CD8-positive, alpha-beta memory T cell (primary cell): ENCODE measurements at regions not wholly inside any gene's neighbourhood (a gene's known extent, or its start where the extent isn't known, plus 50 kb on each side); places are given as distances from the start of the nearest gene placed in this dataset.

Experiments
- CTCF ChIA-PET: fragments of 350-600 bp; sonication (Branson Sonifier 250); formaldehyde crosslinking; loops from one replicate; lab custom pipeline; 2021; ENCODE audit warnings: antibody characterized with exemption; lab: Charles Lee
- POLR2A ChIA-PET: fragments of 350-600 bp; sonication (Branson Sonifier 250); formaldehyde crosslinking; loops from one replicate; lab custom pipeline; 2021; ENCODE audit warnings: antibody characterized with exemption; lab: Charles Lee
- DNase-seq, 5 donors: peaks; one replicate each; pipeline versions ENCODE4 v3.0.0 to v3.0.0-alpha.2; 2020 to 2022; ENCODE audit warnings: mixed read lengths in 1 of 5
- H3K27ac ChIP-seq: one replicate; pipeline ENCODE4 v1.7.0; 2013; ENCODE audit warnings: low read depth, mild to moderate bottlenecking, low read length, moderate library complexity
- H3K27me3 ChIP-seq: 2 replicates; pipeline ENCODE4 v1.7.0; 2013; ENCODE audit warnings: low read length, mild to moderate bottlenecking; ENCODE audit not compliant: insufficient read depth, poor library complexity, severe bottlenecking
- H3K36me3 ChIP-seq: 2 replicates; pipeline ENCODE4 v1.7.0; 2013; ENCODE audit warnings: mild to moderate bottlenecking, low read length, moderate library complexity; ENCODE audit not compliant: insufficient read depth
- H3K4me1 ChIP-seq: 2 replicates; pipeline ENCODE4 v1.7.0; 2013; ENCODE audit warnings: mild to moderate bottlenecking, low read length, moderate library complexity; ENCODE audit not compliant: insufficient read depth
- H3K4me3 ChIP-seq: 2 replicates; pipeline ENCODE4 v1.7.0; 2013; ENCODE audit warnings: mild to moderate bottlenecking, low read length
- H3K9me3 ChIP-seq: 2 replicates; pipeline ENCODE4 v1.7.0; 2013; ENCODE audit warnings: mild to moderate bottlenecking, low read length
- H3K27ac Mint-ChIP-seq, 8 donors: one replicate each; pipeline ENCODE4 v1.8.0; 2020 to 2021; ENCODE audit warnings: mixed read lengths in 8 of 8, mild to moderate bottlenecking in 6 of 8, inconsistent platforms in 3 of 8, moderate library complexity in 3 of 8
- H3K27me3 Mint-ChIP-seq, 2 donors: one replicate each; pipeline ENCODE4 v1.8.0; 2020 to 2021; ENCODE audit warnings: mixed read lengths in 2 of 2, mild to moderate bottlenecking in 1 of 2, moderate library complexity in 1 of 2
- H3K36me3 Mint-ChIP-seq, 3 donors: one replicate each; pipeline ENCODE4 v1.8.0; 2020 to 2021; ENCODE audit warnings: mixed read lengths in 3 of 3, inconsistent platforms in 1 of 3, mild to moderate bottlenecking in 1 of 3
- H3K4me1 Mint-ChIP-seq, 3 donors: one replicate each; pipeline ENCODE4 v1.8.0; 2020 to 2021; ENCODE audit warnings: mixed read lengths in 3 of 3, inconsistent platforms in 1 of 3, mild to moderate bottlenecking in 1 of 3
- H3K4me3 Mint-ChIP-seq, 7 donors: one replicate each; pipeline ENCODE4 v1.8.0; 2020 to 2021; ENCODE audit warnings: mixed read lengths in 7 of 7, mild to moderate bottlenecking in 6 of 7, moderate library complexity in 4 of 7, inconsistent platforms in 2 of 7
- H3K9me3 Mint-ChIP-seq, 5 donors: one replicate each; pipeline ENCODE4 v1.8.0; 2020 to 2022; ENCODE audit warnings: mixed read lengths in 5 of 5, mild to moderate bottlenecking in 3 of 5, moderate library complexity in 2 of 5, inconsistent platforms in 1 of 5

- DNase-seq: no peak
- peaks cover 0 to 5% (median 0%) of the 10 kb centered on the region in 5 donors for H3K9me3 Mint-ChIP-seq
- no peak overlapping the region for H3K27ac Mint-ChIP-seq
- POLR2A ChIA-PET: no interaction called here
- no peaks in the 10 kb centered on the region for H3K4me1 ChIP-seq
- no peaks in the 10 kb centered on the region for H3K36me3 ChIP-seq
- no peak overlapping the region for H3K27ac ChIP-seq
- CTCF ChIA-PET: no interaction called here
- H3K36me3 Mint-ChIP-seq: no peaks in the 10 kb centered on the region
- H3K9me3 ChIP-seq: no peaks in the 10 kb centered on the region
- no peak overlapping the region for H3K4me3 Mint-ChIP-seq
- H3K4me1 Mint-ChIP-seq: no peaks in the 10 kb centered on the region
- H3K27me3 Mint-ChIP-seq: peaks cover 0 to 1% of the 10 kb centered on the region in 2 donors
- H3K27me3 ChIP-seq: no peaks in the 10 kb centered on the region
- no peak overlapping the region for H3K4me3 ChIP-seq
Observed at GRCh38 chr10:121309164-121309563, 289.1 kb downstream of the FGFR2 start.

GRCh38 chr10:121310151-121310711, 288.0 kb downstream of the FGFR2 start:
- CTCF ChIA-PET: no interaction called here
- Mint-ChIP-seq H3K4me3 (no peak overlapping the region), H3K9me3 (peaks cover 0 to 5% (median 0%) of the 10 kb centered on the region in 5 donors), H3K36me3 (no peaks in the 10 kb centered on the region), H3K27me3 (peaks cover 0 to 1% of the 10 kb centered on the region in 2 donors), H3K4me1 (no peaks in the 10 kb centered on the region), H3K27ac (no peak overlapping the region)
- Histone ChIP-seq H3K27me3 (no peaks in the 10 kb centered on the region), H3K36me3 (no peaks in the 10 kb centered on the region), H3K4me1 (no peaks in the 10 kb centered on the region), H3K9me3 (no peaks in the 10 kb centered on the region), H3K27ac (no peak overlapping the region), H3K4me3 (no peak overlapping the region)
- POLR2A ChIA-PET: no interaction called here
- DNase-seq: no peak

- no peak overlapping the region for H3K27ac ChIP-seq
- ChIA-PET CTCF (no interaction called here), POLR2A (no interaction called here)
- no peaks in the 10 kb centered on the region for H3K27me3 ChIP-seq
- H3K36me3 Mint-ChIP-seq: no peaks in the 10 kb centered on the region
- no peaks in the 10 kb centered on the region for H3K4me1 Mint-ChIP-seq
- no peaks in the 10 kb centered on the region for H3K4me1 ChIP-seq
- H3K27ac Mint-ChIP-seq: no peak overlapping the region
- peaks cover 0 to 5% (median 0%) of the 10 kb centered on the region in 5 donors for H3K9me3 Mint-ChIP-seq
- no peaks in the 10 kb centered on the region for H3K9me3 ChIP-seq
- DNase-seq: no peak
- no peak overlapping the region for H3K4me3 Mint-ChIP-seq
- no peak overlapping the region for H3K4me3 ChIP-seq
- peaks cover 0 to 1% of the 10 kb centered on the region in 2 donors for H3K27me3 Mint-ChIP-seq
- H3K36me3 ChIP-seq: no peaks in the 10 kb centered on the region
Observed at GRCh38 chr10:121311812-121312443, 286.3 kb downstream of the FGFR2 start.

- CTCF ChIA-PET: no interaction called here
- peaks cover 0 to 5% (median 0%) of the 10 kb centered on the region in 5 donors for H3K9me3 Mint-ChIP-seq
- H3K27me3 Mint-ChIP-seq: peaks cover 0 to 1% of the 10 kb centered on the region in 2 donors
- no peaks in the 10 kb centered on the region for H3K4me1 Mint-ChIP-seq
- no peak overlapping the region for H3K4me3 Mint-ChIP-seq
- no peaks in the 10 kb centered on the region for H3K27me3 ChIP-seq
- no peak for DNase-seq
- no peaks in the 10 kb centered on the region for H3K9me3 ChIP-seq
- no peaks in the 10 kb centered on the region for H3K4me1 ChIP-seq
- H3K4me3 ChIP-seq: no peak overlapping the region
- no peaks in the 10 kb centered on the region for H3K36me3 ChIP-seq
- POLR2A ChIA-PET: no interaction called here
- no peak overlapping the region for H3K27ac ChIP-seq
- no peak overlapping the region for H3K27ac Mint-ChIP-seq
- no peaks in the 10 kb centered on the region for H3K36me3 Mint-ChIP-seq
Observed at GRCh38 chr10:121312587-121312986, 285.7 kb downstream of the FGFR2 start.

GRCh38 chr10:121313119-121313875, 284.9 kb downstream of the FGFR2 start:
- no peaks in the 10 kb centered on the region for H3K9me3 ChIP-seq
- Mint-ChIP-seq H3K9me3 (peaks cover 0 to 7% (median 2%) of the 10 kb centered on the region in 5 donors), H3K27me3 (peaks cover 0 to 1% of the 10 kb centered on the region in 2 donors), H3K27ac (no peak overlapping the region), H3K4me3 (no peak overlapping the region), H3K4me1 (no peaks in the 10 kb centered on the region), H3K36me3 (no peaks in the 10 kb centered on the region)
- no peak overlapping the region for H3K4me3 ChIP-seq
- CTCF ChIA-PET: no interaction called here
- no peak for DNase-seq
- POLR2A ChIA-PET: no interaction called here
- no peak overlapping the region for H3K27ac ChIP-seq
- no peaks in the 10 kb centered on the region for H3K4me1 ChIP-seq
- no peaks in the 10 kb centered on the region for H3K27me3 ChIP-seq
- H3K36me3 ChIP-seq: no peaks in the 10 kb centered on the region

- no peaks in the 10 kb centered on the region for H3K4me1 ChIP-seq
- CTCF ChIA-PET: no interaction called here
- no peaks in the 10 kb centered on the region for H3K9me3 ChIP-seq
- no peaks in the 10 kb centered on the region for H3K36me3 ChIP-seq
- POLR2A ChIA-PET: no interaction called here
- Mint-ChIP-seq H3K9me3 (peaks cover 0 to 12% (median 2%) of the 10 kb centered on the region in 5 donors), H3K4me3 (no peak overlapping the region), H3K27ac (no peak overlapping the region), H3K36me3 (no peaks in the 10 kb centered on the region), H3K27me3 (peaks cover 0 to 2% of the 10 kb centered on the region in 2 donors), H3K4me1 (no peaks in the 10 kb centered on the region)
- H3K4me3 ChIP-seq: no peak overlapping the region
- H3K27me3 ChIP-seq: no peaks in the 10 kb centered on the region
- no peak overlapping the region for H3K27ac ChIP-seq
- DNase-seq: no peak
Observed at GRCh38 chr10:121316432-121316831, 281.8 kb downstream of the FGFR2 start.

- no peaks in the 10 kb centered on the region for H3K9me3 ChIP-seq
- ChIA-PET CTCF (no interaction called here), POLR2A (no interaction called here)
- H3K4me1 Mint-ChIP-seq: no peaks in the 10 kb centered on the region
- no peak for DNase-seq
- H3K9me3 Mint-ChIP-seq: peaks cover 0 to 12% (median 2%) of the 10 kb centered on the region in 5 donors
- H3K36me3 ChIP-seq: no peaks in the 10 kb centered on the region
- H3K36me3 Mint-ChIP-seq: no peaks in the 10 kb centered on the region
- no peak overlapping the region for H3K27ac Mint-ChIP-seq
- H3K27ac ChIP-seq: no peak overlapping the region
- no peaks in the 10 kb centered on the region for H3K4me1 ChIP-seq
- no peaks in the 10 kb centered on the region for H3K27me3 ChIP-seq
- H3K27me3 Mint-ChIP-seq: peaks cover 0 to 2% of the 10 kb centered on the region in 2 donors
- no peak overlapping the region for H3K4me3 ChIP-seq
- no peak overlapping the region for H3K4me3 Mint-ChIP-seq
Observed at GRCh38 chr10:121317374-121317773, 280.9 kb downstream of the FGFR2 start.

- H3K4me3 ChIP-seq: no peak overlapping the region
- no peaks in the 10 kb centered on the region for H3K4me1 ChIP-seq
- no peak for DNase-seq
- Mint-ChIP-seq H3K4me1 (no peaks in the 10 kb centered on the region), H3K27me3 (peaks cover 2 to 4% of the 10 kb centered on the region in 2 donors), H3K4me3 (no peak overlapping the region), H3K36me3 (no peaks in the 10 kb centered on the region), H3K9me3 (peaks cover 0 to 12% (median 1%) of the 10 kb centered on the region in 5 donors), H3K27ac (no peak overlapping the region)
- no peak overlapping the region for H3K27ac ChIP-seq
- ChIA-PET POLR2A (no interaction called here), CTCF (no interaction called here)
- no peaks in the 10 kb centered on the region for H3K9me3 ChIP-seq
- H3K36me3 ChIP-seq: no peaks in the 10 kb centered on the region
- H3K27me3 ChIP-seq: no peaks in the 10 kb centered on the region
Observed at GRCh38 chr10:121322046-121322445, 276.2 kb downstream of the FGFR2 start.
